Right atrium auricular region (tissue), 2 donors: ENCODE measurements at regions not wholly inside any gene's neighbourhood (a gene's known extent, or its start where the extent isn't known, plus 50 kb on each side); places are given as distances from the start of the nearest gene placed in this dataset.

Experiments
- DNase-seq: peaks from one replicate; pipeline ENCODE4 v3.0.0-alpha.2; 2019; ENCODE audit warnings: low spot score
- H3K27ac ChIP-seq, 2 donors: fragments of 200-600 bp; sonication (generic); 1 replicate in 1 of 2; 2 replicates in 1 of 2; pipeline ENCODE4 v1.5.1; 2016 to 2019
- H3K27me3 ChIP-seq, 2 donors: fragments of 200-600 bp; sonication (generic); one replicate each; pipeline versions ENCODE4 v1.5.1 to v1.6.0; 2017 to 2019
- H3K36me3 ChIP-seq: fragments of 200-600 bp; sonication (generic); one replicate; pipeline ENCODE4 v1.5.1; 2016
- H3K4me1 ChIP-seq, 2 donors: fragments of 200-600 bp; sonication (generic); one replicate each; pipeline versions ENCODE4 v1.5.1 to v1.6.0; 2017 to 2019
- H3K4me3 ChIP-seq, 2 donors: fragments of 200-600 bp; sonication (generic); 1 replicate in 1 of 2; 2 replicates in 1 of 2; pipeline ENCODE4 v1.5.1; 2017 to 2019; ENCODE audit warnings: mild to moderate bottlenecking in 1 of 2, moderate library complexity in 1 of 2
- H3K9me3 ChIP-seq, 2 donors: fragments of 200-600 bp; sonication (generic); one replicate each; pipeline ENCODE4 v1.5.1; 2019
- CTCF ChIP-seq, 2 donors: fragments of 200-600 bp; sonication (generic); IDR thresholded peaks; one replicate each; pipeline ENCODE4 v1.5.1; 2019; ENCODE audit warnings: antibody characterized with exemption in 2 of 2

- Histone ChIP-seq H3K4me3 (no peak overlapping the region), H3K4me1 (no peaks in the 10 kb centered on the region), H3K27ac (no peak overlapping the region), H3K9me3 (no peaks in the 10 kb centered on the region), H3K36me3 (no peaks in the 10 kb centered on the region), H3K27me3 (no peaks in the 10 kb centered on the region)
- no peak for TF ChIP-seq CTCF (IDR thresholded peaks at IDR 0.05)
- no peak for DNase-seq
Observed at GRCh38 chr5:115022303-115022702, 147.4 kb downstream of the TRIM36 start.

- H3K4me1 ChIP-seq, result no peaks in the 10 kb centered on the region
- no peaks in the 10 kb centered on the region for H3K27me3 ChIP-seq
- no peak overlapping the region for H3K27ac ChIP-seq
- no peak for DNase-seq
- no peaks in the 10 kb centered on the region for H3K9me3 ChIP-seq
- no peaks in the 10 kb centered on the region for H3K36me3 ChIP-seq
- no peak for TF ChIP-seq CTCF (IDR thresholded peaks at IDR 0.05)
- no peak overlapping the region for H3K4me3 ChIP-seq
Observed at GRCh38 chr5:115016646-115017045, 153.1 kb downstream of the TRIM36 start.

GRCh38 chr5:114999176-114999575 lies 170.5 kb downstream of the TRIM36 start:
- H3K9me3 ChIP-seq, result no peaks in the 10 kb centered on the region
- no peak overlapping the region for H3K27ac ChIP-seq
- H3K27me3 ChIP-seq, result no peaks in the 10 kb centered on the region
- H3K4me1 ChIP-seq, result no peaks in the 10 kb centered on the region
- H3K36me3 ChIP-seq, result no peaks in the 10 kb centered on the region
- no peak for TF ChIP-seq CTCF (IDR thresholded peaks at IDR 0.05)
- DNase-seq, result no peak
- H3K4me3 ChIP-seq, result no peak overlapping the region

GRCh38 chr5:114989512-114989911 lies 180.2 kb downstream of the TRIM36 start:
- DNase-seq, result no peak
- no peaks in the 10 kb centered on the region for H3K9me3 ChIP-seq
- H3K4me1 ChIP-seq, result no peaks in the 10 kb centered on the region
- no peak overlapping the region for H3K4me3 ChIP-seq
- TF ChIP-seq CTCF (IDR thresholded peaks at IDR 0.05), result no peak
- H3K27me3 ChIP-seq, result no peaks in the 10 kb centered on the region
- no peak overlapping the region for H3K27ac ChIP-seq
- no peaks in the 10 kb centered on the region for H3K36me3 ChIP-seq

DNA sequence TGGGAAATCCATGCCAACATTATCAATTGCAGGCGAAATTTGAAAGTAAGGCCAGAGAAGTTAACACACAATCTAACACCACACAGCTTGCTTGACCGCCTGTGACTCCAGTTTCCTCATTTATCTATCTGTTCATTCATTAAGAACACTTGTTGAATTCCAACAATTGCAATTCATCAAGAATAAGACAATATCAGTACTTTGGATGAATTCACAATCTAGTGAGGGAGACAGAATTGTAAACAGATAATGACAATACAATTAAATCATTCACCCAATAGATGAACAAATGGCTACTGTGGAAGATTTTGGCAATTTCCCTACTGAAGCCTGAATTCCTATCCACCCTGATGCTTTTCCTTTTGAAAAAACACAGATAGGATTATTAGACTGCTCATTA lies 181.6 kb downstream of the TRIM36 start:
- no peaks in the 10 kb centered on the region for H3K9me3 ChIP-seq
- H3K4me3 ChIP-seq, result no peak overlapping the region
- no peaks in the 10 kb centered on the region for H3K27me3 ChIP-seq
- H3K4me1 ChIP-seq, result no peaks in the 10 kb centered on the region
- no peak for TF ChIP-seq CTCF (IDR thresholded peaks at IDR 0.05)
- H3K36me3 ChIP-seq, result no peaks in the 10 kb centered on the region
- no peak overlapping the region for H3K27ac ChIP-seq
- DNase-seq, result no peak

GRCh38 chr5:114984796-114985195 lies 184.9 kb downstream of the TRIM36 start:
- no peaks in the 10 kb centered on the region for H3K9me3 ChIP-seq
- H3K36me3 ChIP-seq, result no peaks in the 10 kb centered on the region
- DNase-seq, result no peak
- no peak overlapping the region for H3K27ac ChIP-seq
- no peaks in the 10 kb centered on the region for H3K27me3 ChIP-seq
- no peaks in the 10 kb centered on the region for H3K4me1 ChIP-seq
- no peak overlapping the region for H3K4me3 ChIP-seq
- no peak for TF ChIP-seq CTCF (IDR thresholded peaks at IDR 0.05)
